Common myeloid progenitor, CD34-positive (primary cell): ENCODE measurements at regions not wholly inside any gene's neighbourhood (a gene's known extent, or its start where the extent isn't known, plus 50 kb on each side); places are given as distances from the start of the nearest gene placed in this dataset.

Source experiments
- CTCF ChIA-PET: fragments of 350-600 bp; sonication (Branson Sonifier 250); formaldehyde crosslinking; loops from one replicate; lab custom pipeline; 2021; ENCODE audit warnings: antibody characterized with exemption; lab: Charles Lee
- POLR2A ChIA-PET: fragments of 350-600 bp; sonication (Branson Sonifier 250); formaldehyde crosslinking; loops from one replicate; lab custom pipeline; 2021; ENCODE audit warnings: antibody characterized with exemption; lab: Charles Lee
- DNase-seq, 3 donors: peaks; one replicate each; pipeline versions ENCODE4 v3.0.0 to v3.0.0-alpha.2; 2013
- H3K27ac ChIP-seq, 2 experiments: 1 replicate in 1 of 2; 2 replicates in 1 of 2; pipeline ENCODE4 v1.7.0; 2013; ENCODE audit warnings: inconsistent platforms in 2 of 2, low read length in 2 of 2, mild to moderate bottlenecking in 2 of 2, low read depth in 1 of 2, moderate library complexity in 1 of 2; ENCODE audit not compliant: severe bottlenecking in 2 of 2, insufficient read depth in 1 of 2, poor library complexity in 1 of 2
- H3K27me3 ChIP-seq, 5 experiments: replicated peaks in 2 of 5; 1 replicate in 3 of 5; 2 replicates in 2 of 5; pipeline versions ENCODE4 v1.6.1 to v1.7.0; 2013; ENCODE audit warnings: low read length in 4 of 5, mild to moderate bottlenecking in 2 of 5, moderate library complexity in 2 of 5, inconsistent platforms in 1 of 5; ENCODE audit not compliant: insufficient read depth in 5 of 5, control insufficient read depth in 4 of 5
- H3K36me3 ChIP-seq, 4 experiments: 1 replicate in 2 of 4; 2 replicates in 2 of 4; pipeline versions ENCODE4 v1.6.1 to v1.7.0; 2013; ENCODE audit warnings: low read length in 3 of 4, control low read depth in 1 of 4, mild to moderate bottlenecking in 1 of 4; ENCODE audit not compliant: control insufficient read depth in 4 of 4, insufficient read depth in 4 of 4
- H3K4me1 ChIP-seq, 4 experiments: 1 replicate in 3 of 4; 2 replicates in 1 of 4; pipeline versions ENCODE4 v1.6.1 to v1.7.1; 2013; ENCODE audit warnings: low read length in 3 of 4, mild to moderate bottlenecking in 3 of 4, control low read depth in 1 of 4, inconsistent platforms in 1 of 4, moderate library complexity in 1 of 4; ENCODE audit not compliant: control insufficient read depth in 4 of 4, insufficient read depth in 4 of 4; ENCODE audit errors: control extremely low read depth in 1 of 4
- H3K4me3 ChIP-seq, 7 experiments: 1 replicate in 4 of 7; 2 replicates in 3 of 7; pipeline versions ENCODE4 v1.5.1 to v1.7.0; 2013; ENCODE audit warnings: mild to moderate bottlenecking in 7 of 7, low read length in 6 of 7, moderate library complexity in 6 of 7, inconsistent platforms in 2 of 7, low read depth in 2 of 7, control low read depth in 1 of 7; ENCODE audit not compliant: insufficient read depth in 4 of 7, control insufficient read depth in 1 of 7; ENCODE audit errors: extremely low read depth in 1 of 7
- H3K9me3 ChIP-seq, 5 experiments: 1 replicate in 4 of 5; 2 replicates in 1 of 5; pipeline versions ENCODE4 v1.6.1 to v1.7.1; 2013; ENCODE audit warnings: low read length in 4 of 5, mild to moderate bottlenecking in 2 of 5, inconsistent platforms in 1 of 5, low read depth in 1 of 5, moderate library complexity in 1 of 5; ENCODE audit not compliant: control insufficient read depth in 4 of 5, insufficient read depth in 2 of 5; ENCODE audit errors: control extremely low read depth in 1 of 5
- WGBS: methylation state at CpG from one replicate; pipeline ENCODE4 v1.1.5; 2013; ENCODE audit not compliant: insufficient coverage; 5-methylcytosine and 5-hydroxymethylcytosine counted together

DNA sequence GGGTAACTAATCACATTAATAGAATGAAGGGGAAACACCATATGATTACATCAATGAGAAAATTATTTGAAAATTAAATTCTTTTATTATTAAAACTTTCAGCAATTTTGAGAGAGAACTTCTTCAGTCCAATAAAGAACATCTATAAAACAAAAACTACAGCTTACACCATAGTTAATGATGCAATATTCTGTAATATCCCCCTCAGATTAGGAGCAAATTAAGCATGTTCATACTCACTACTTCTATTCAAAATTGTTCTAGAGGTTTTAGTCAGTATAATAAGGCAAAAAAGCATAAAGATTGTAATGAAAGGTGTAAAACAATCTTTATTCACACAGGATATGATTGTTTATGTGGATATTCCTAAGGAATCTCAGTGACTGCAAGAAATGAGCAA, 465.4 kb downstream of the CD109 start:
- no peaks in the 10 kb centered on the region for H3K4me1 ChIP-seq
- no peaks in the 10 kb centered on the region for H3K27me3 ChIP-seq
- H3K36me3 ChIP-seq: no peaks in the 10 kb centered on the region
- H3K27ac ChIP-seq: no peak overlapping the region
- no peak overlapping the region for H3K4me3 ChIP-seq
- CTCF ChIA-PET: no interaction called here
- H3K9me3 ChIP-seq: no peaks in the 10 kb centered on the region
- POLR2A ChIA-PET: no interaction called here
- DNase-seq: no peak

DNA sequence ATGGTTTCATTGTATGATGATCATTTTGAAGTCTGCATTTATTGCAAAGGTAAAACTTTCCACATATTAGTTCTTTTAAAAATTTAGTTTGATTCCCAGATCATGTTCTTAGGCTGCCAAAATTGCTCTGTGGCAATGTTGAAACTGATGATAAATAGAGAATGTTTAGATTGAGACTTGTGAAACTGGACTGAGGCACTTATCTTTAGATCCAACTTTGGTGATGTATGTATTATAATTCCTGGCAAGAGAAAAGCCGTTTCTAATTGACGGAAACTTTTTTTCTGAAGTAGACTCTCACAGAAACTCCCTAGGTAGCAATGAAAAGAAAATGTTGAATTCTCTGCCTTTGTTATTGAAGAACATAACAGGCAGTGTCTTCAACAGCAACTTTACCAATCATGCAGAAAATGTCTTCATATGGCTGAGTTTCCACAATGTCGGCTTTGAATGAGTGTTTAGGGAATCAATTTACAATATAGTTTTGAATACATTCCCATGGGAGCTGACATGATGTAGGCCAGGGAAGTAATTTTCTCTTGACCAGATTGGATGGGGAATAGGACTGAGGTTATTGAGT, 456.2 kb downstream of the CD109 start:
- Histone ChIP-seq H3K27ac (no peak overlapping the region), H3K4me3 (no peak overlapping the region), H3K4me1 (no peaks in the 10 kb centered on the region), H3K36me3 (no peaks in the 10 kb centered on the region), H3K27me3 (no peaks in the 10 kb centered on the region), H3K9me3 (no peaks in the 10 kb centered on the region)
- ChIA-PET POLR2A (no interaction called here), CTCF (no interaction called here)
- 100% methylated on average over 2 of the region's 3 CpGs for WGBS
- no peak for DNase-seq

GRCh38 chr6:74145931-74146330, 449.9 kb downstream of the CD109 start:
- Histone ChIP-seq H3K4me3 (no peak overlapping the region), H3K27me3 (no peaks in the 10 kb centered on the region), H3K9me3 (no peaks in the 10 kb centered on the region), H3K27ac (no peak overlapping the region), H3K4me1 (no peaks in the 10 kb centered on the region), H3K36me3 (no peaks in the 10 kb centered on the region)
- POLR2A ChIA-PET: no interaction called here
- CTCF ChIA-PET: interaction anchor here (1.0 kb wide), 1 partner anchor 22 kb away, joined by 3 read pairs; no protein-coding TSS in a partner anchor
- DNase-seq: no peak

DNA sequence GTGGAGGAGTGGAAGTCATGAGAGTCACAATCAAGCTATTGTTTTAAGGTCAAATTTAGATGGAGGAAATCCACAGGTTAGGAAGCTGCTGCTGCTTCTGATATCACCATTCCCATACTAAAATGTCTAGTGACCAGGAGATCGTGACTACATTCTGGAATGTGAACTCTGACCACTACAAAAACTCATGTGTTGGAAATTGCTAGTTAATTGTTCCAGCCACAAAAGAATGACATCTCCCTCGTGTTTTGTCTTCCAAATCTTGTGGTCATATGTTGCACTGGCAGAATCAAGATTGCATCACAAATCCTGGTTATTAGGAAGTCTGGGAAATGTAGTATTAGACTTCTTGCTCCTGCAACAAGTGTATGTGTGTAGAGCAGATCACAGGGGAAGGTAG, 441.9 kb downstream of the CD109 start:
- Histone ChIP-seq H3K27me3 (no peaks in the 10 kb centered on the region), H3K4me1 (no peaks in the 10 kb centered on the region), H3K4me3 (no peak overlapping the region), H3K36me3 (no peaks in the 10 kb centered on the region), H3K9me3 (no peaks in the 10 kb centered on the region), H3K27ac (no peak overlapping the region)
- POLR2A ChIA-PET: no interaction called here
- no peak for DNase-seq
- CTCF ChIA-PET: no interaction called here
- 44% methylated on average over 2 of the region's 2 CpGs for WGBS

DNA sequence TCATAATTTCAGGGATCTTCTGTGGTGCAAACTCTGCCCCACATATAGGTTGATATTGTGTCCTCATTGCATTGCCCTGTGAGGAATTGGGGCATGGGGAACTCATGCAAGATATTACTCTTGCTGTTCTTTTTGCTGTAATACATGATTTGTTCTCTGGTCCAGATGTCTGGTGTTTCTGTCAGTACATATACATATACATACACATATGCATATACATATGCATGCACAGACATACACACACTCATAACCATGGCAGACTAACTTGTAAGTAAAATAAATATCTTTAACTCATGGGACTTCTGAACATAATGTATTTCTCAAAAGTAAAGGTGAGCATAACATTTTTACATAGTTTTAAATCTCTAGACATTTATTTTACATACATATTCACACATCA, 438.3 kb downstream of the CD109 start:
- POLR2A ChIA-PET: no interaction called here
- H3K27me3 ChIP-seq: no peaks in the 10 kb centered on the region
- no peak overlapping the region for H3K27ac ChIP-seq
- CTCF ChIA-PET: no interaction called here
- no peak for DNase-seq
- H3K36me3 ChIP-seq: no peaks in the 10 kb centered on the region
- H3K9me3 ChIP-seq: no peaks in the 10 kb centered on the region
- H3K4me1 ChIP-seq: no peaks in the 10 kb centered on the region
- no peak overlapping the region for H3K4me3 ChIP-seq

DNA sequence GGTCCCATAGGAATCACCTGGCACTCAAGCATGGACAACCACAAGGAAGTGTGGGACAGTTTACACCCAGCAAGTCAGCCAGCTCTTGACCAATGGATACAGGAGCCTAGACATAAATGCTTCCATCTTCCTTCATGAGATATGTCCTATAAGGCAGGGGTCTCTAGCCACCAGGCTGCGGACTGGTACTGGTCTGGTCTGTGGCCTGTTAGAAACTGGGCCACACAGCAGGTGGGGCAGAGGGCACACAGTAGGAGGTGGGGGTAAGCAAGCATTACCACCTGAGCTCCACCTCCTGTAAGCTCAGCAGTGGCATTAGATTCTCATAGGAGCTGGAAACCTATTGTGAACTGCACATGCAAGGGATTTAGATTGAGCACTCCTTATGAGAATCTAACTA, 437.1 kb downstream of the CD109 start:
- 83% methylated on average over 1 of the region's 1 CpG for WGBS
- Histone ChIP-seq H3K27me3 (peaks cover 0 to 3% (median 0%) of the 10 kb centered on the region in 5 experiments), H3K36me3 (no peaks in the 10 kb centered on the region), H3K9me3 (no peaks in the 10 kb centered on the region), H3K27ac (no peak overlapping the region), H3K4me1 (no peaks in the 10 kb centered on the region), H3K4me3 (no peak overlapping the region)
- POLR2A ChIA-PET: no interaction called here
- no peak for DNase-seq
- CTCF ChIA-PET: no interaction called here

- no peaks in the 10 kb centered on the region for H3K9me3 ChIP-seq
- WGBS: 100% methylated on average over 1 of the region's 2 CpGs
- no peaks in the 10 kb centered on the region for H3K4me1 ChIP-seq
- no peak for DNase-seq
- no peak overlapping the region for H3K4me3 ChIP-seq
- no peak overlapping the region for H3K27ac ChIP-seq
- ChIA-PET POLR2A (no interaction called here), CTCF (no interaction called here)
- peaks cover 0 to 3% (median 0%) of the 10 kb centered on the region in 5 experiments for H3K27me3 ChIP-seq
- no peaks in the 10 kb centered on the region for H3K36me3 ChIP-seq
Observed at GRCh38 chr6:74130641-74131040, 434.6 kb downstream of the CD109 start.
